NCI-H1930 (cell line): ENCODE measurements at regions not wholly inside any gene's neighbourhood (a gene's known extent, or its start where the extent isn't known, plus 50 kb on each side); places are given as distances from the start of the nearest gene placed in this dataset.
"Not testable (repeated sequence)": the region's sequence is repeated elsewhere in the genome, so short reads cannot be mapped to it uniquely, and the experiment has no call there.

Source experiments
- DNase-seq, 2 experiments: peaks; one replicate each; lab custom pipeline; 2025; lab: John Stamatoyannopoulos, UW

DNA sequence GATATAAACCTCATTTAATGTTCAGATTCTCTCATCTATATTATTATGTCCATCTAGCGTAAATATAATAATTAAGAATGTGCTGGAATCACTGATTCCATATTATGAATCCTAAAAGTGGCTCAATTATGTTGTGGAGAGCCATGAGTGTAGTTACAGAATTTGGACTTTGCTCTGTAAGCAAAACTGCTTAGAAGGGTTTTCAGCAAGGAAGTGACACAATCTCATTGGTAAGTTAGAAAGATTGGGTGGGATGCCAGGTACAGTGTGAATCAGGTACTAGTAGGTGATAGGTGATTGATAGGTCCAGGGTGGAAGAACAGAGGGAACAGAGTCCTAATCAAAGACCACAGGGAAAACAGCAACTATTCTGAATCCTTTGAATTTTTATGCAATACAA lies 74.9 kb upstream of the ABLIM1 start:
- DNase-seq, result no peak

DNA sequence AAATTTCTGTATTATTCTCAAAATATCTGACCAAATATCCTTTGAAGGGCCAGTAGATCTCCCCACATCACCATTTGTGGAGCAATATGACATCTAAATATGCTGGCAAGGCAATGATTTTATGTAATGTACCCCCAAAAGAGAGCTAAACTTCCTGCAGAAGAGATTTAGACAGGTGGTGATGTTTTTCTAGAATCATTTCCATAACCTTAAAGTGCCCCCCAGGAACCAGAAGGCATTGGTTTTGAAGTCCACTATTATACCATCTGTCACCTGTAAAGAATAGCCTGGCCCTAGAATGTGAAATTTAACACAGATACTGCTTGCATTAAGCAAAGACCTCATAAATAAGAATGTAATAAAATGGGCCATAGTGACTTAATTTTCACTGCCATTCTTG lies 77.9 kb upstream of the ABLIM1 start:
- no peak for DNase-seq

DNA sequence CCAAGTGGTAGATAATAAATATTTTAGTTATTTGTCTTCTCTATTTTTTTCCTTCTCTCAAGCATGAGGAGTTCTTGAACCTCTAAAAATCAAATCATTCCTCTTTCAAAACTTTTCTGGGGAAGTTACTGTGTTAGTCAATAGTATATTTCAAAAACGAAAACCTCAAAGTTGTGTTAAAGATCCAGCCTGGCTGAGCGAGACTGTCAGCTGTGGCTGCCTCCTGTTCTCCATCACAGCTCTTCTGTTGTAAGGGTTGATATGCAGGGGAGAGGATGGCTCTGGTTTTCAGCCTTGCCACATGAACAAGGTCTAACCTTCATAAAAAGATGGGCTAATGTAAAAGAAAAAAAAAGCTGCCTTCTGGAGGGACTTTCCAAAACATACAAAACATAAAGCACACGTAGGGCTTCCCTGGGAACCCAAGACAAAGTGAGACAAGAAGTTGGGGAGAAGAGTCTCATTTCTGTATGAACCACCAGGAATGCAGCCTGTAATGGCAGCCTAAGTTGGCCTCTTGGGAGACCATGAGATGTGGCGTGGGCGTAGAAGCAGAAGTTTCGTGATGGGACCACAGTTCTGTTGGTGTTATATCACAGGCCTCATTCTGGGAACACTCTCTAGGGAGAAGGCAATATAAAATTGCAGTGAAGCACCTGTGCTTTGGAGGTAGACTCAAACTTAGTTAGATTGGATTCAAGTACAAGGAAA lies 77.9 kb upstream of the FHIP2A start:
- no peak for DNase-seq

DNA sequence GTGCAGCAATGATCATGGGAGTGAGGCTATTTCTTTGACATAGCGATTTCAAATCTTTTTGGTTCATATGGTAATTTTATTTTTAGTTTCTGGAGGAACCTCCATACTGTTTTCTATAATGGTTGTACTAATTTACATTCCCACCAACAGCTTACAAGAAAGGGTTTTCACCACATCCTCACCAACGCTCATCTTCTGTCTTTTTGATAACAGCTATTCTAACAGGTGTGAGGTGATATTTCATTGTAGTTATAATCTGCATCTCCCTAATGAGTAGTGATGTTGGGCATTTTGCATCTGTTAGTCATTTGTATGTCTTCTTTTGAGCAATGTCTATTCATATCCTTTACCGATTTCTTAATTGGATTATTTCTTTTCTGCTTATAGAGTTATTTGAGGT lies 75.0 kb upstream of the FHIP2A start:
- DNase-seq, result no peak

DNA sequence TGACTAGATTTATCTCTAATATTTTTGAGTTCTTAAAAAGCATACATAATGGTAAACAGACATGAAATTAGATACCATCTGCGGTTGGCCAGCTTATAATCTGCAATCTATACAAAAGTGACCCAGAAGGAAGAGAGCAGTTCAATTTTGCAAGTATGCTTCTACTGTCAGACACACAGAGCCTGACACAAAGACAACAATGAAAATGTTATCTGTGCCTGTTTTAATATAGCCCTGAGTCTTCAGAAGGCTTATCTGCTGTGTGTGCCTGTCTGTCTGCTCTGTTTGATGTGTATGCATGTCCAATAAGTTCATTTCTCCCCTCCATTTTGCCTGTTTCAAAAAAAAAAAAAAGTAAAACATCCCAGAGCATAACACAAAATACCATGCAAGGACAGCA lies 73.3 kb upstream of the FHIP2A start:
- DNase-seq, result no peak

DNA sequence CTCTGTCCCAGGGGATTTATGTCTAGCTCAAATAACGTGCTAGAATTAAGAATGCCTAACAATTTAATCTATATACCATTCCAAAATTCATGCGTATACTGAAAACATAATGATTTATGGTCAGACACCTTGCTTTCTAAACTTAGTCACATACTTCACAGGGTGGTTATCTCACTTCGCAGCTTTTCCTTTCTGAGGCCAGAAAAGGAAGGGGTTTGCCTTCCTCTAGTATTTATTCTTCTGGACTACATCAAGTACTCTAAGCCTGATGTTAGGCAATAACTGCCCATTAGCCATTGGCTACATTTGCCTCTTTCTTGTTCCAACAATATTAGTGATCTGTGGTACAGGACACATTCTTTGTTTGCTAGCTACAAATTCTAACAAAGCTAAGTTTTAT lies 72.6 kb upstream of the FHIP2A start:
- no peak for DNase-seq

DNA sequence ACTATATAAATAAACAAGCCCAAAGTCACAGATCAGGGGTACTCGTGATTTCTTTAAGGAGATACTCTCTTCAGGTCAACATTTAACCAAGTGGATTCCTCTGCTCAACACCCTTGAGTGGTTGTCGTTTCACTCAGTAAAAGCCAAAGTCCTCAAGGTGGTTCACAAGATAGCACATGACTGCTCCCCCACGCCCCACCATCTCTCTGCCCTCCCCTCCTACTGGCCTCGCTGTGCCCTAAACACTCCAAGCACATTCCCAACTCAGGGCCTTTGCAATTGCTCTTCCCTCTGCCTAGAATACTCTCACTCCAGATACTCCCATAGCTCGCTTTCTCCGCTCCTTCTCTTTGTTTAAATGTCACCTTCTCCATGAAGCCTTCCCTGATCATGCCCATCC lies 72.1 kb upstream of the FHIP2A start:
- DNase-seq, result no peak

DNA sequence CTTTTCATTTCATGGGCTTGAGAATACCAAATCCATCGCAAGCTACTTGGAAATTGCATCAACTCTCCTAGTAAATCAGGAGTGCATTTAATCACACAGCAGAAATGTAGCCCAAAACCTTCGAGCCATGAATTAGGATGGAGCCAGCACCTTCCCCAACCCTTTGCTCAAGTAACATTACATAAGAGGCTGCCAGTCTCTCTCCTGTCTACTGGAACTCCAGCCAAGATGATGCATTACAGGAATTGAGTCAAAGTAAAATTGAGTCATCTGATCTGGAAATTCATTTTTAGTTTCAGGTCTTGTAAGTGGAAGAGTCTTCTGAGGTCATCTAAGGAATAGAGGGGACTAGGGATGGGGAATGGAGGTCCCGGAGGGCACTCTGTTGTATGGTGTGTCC lies 69.7 kb upstream of the FHIP2A start:
- no peak for DNase-seq

DNA sequence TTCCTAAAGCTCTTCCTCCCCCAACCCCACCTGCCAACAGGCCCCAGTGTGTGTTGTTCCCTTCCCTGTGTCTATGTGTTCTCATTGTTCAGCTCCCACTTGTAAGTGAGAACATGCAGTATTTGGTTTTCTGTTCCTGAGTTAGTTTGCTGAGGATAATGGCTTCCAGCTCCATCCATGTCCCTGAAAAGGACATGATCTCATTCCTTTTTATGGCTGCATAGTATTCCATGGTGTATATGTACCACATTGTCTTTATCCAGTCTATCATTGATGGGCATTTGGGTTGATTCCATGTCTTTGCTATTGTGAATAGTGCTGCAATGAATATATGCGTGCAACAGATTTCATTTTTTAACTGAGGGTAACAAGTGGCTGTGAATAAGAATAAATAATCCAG lies 69.0 kb upstream of the FHIP2A start:
- DNase-seq, result not testable (repeated sequence)

DNA sequence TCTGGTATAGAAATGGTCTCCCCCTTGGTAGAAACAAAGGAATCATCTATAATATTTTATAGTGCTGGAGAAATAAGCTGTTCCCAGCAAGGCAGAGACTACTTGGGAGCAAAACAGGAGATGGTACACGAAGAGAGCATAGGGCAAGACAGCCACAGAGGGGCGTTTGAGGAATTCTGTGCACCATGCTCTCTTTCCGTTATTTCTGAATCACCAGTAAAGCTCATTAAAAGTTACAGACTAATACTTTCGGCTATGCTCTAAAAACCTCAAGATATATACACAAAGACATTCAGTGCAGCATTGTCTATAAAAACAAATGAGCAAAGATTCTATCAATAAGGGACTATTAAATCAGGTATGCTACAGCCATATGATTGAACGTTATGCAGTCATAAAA lies 68.5 kb upstream of the FHIP2A start:
- no peak for DNase-seq

DNA sequence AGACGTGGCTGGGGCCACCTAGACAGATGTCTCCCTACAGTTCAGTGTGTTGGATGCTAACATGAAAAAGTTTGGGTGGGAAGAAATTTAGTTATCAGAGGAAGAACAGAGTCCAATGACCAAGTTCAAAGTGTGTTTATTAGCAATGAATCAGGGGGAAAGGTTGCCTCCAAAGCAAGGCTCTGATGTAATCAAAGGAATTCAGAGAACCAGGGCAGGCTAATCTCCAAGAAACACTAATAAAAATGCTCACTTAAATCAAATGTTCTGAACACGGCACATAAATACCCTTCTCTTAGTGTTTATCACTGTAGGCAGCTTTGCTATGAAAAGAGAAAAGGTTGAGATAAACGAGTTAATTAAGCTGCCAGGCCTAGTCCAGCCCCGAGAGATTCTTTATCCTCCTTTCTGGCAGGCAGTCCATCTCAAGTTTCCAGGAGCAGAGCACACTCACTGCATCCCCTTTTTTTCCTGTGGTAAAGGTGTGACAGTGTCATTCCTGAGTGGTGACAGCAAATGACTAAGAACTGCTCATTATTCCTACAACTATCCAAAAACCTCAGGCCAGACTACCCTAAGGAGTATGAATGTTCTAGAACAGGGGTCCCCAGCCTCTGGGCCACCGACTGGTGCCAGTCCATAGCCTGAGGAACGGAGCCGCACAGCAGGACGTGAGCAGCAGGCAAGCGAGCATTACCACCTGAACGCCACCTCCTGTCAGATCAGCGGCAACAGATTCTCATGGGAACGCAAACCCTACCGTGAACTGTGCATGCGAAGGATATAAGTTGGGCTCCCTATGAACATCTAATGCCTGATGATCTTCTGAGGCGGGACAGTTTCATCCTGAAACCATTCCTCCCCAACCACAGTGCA lies 66.9 kb upstream of the FHIP2A start:
- no peak for DNase-seq

DNA sequence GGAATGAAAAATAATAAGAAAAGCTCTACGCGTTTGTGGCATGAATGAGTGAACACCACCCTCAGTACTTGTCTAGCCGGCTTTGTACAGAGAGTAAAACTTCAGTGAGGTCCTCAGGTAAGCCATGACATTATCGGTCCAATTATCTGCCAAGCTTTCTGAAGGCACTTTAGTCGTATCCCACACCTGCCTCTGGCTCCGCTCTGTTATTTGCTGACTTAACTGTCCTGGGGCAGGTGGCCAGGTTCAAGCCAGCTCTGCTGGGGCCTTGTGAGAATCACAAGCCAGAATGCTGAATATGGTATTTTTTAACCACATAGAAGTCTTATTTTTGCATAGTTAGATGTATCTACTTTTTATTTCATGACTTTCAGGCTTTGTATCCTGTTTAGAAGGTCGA lies 66.0 kb upstream of the FHIP2A start:
- DNase-seq, result no peak

DNA sequence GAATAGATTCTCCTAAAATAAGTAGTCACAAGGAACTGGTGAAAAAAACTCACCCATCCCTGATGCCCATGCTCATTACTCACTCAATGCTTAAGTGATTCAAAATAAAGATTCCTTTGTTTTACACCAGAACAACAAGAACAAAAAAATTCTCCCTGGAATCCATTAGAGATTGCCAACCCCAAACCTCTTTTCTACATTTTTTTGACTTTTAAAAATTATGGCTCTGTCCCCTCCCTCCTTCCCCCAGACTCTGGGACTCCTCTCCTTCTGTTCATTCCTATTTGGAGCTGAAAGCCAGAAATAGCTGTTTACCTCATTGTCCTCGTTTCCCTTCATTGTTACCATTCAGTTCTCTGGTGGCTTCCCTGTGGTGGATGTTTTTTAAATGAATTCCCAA lies 63.2 kb upstream of the FHIP2A start:
- DNase-seq, result no peak

DNA sequence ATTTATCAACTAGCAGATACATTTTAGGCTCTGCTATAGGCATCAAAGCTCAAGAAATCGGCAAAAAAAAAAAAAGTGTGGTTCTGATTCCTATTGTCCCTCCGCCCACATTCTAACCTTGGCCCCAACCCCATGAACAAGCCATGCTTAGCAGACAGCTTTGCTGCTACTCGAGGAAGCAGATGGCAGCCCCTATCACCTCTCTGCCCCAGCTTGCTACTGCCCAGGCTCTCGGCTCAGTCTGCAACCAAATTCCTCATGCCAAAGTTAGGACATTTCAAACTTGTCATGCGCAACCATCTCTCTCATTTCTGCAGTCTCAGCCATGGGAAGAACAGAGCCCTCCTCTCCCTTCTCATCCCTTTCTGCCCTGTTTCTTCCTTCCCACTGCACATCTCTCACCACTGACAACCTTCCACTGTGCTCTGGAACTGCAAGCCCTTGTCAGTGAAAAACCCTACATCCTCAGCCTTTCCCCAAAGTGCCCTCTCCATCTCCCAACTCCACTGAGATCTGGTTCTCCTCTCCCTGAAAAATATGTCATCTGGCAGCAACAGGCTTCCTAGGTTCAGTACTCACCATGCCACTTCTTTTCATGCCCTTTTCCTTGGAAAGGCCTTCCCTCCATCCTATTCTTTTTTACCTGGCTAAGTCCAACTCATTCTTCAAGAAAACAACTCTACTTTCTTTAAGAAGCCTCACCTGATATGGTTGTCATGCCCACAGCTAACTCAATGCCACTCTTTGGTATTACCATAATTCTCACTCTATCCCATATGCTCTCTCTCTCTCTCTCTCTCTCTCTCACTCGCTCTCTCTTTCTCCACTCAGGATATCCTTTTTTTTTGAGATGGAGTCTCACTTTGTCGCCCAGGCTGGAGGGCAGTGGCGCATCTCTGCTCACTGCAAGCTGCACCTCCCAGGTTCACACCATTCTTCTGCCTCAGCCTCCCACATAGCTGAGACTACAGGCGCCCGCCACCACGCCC lies 60.1 kb upstream of the FHIP2A start:
- no peak for DNase-seq

DNA sequence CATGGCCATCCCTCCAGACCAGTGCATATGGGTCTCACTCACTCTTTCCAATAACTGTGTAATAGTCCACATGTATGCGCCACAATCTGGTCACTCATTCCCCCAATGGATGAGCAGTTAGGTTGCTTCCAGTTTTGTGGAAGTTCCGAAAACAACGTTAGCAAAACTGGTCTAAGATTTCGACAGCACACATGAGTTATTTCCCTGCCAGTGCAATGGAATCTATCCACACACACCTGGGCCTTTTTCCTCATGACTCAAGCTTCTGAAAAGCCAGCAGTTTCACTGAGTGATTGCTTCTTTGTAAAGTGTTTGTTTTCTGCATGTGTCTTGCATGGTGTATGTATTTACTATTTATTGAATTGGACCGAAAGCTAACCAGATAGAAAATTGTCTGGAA lies 58.8 kb upstream of the FHIP2A start:
- DNase-seq, result no peak

DNA sequence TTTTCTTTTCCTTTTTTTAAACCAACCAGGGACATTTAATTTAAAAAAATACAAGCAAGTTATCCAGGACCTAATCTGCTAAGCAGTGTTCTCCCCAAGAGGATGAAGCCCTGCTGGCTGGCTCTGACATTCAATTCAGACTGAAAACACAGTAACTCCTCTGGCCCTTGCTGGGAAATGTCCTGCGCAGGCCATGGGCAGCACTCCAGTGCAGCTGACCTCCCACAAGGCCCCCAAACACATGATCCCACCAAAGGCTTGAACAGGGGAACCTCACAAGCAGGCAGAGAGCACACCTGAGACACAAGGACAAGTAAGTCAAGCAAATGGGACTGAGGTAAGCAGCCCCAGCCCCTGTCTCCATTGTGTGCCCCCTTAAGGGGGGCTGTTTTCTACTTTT lies 56.9 kb upstream of the FHIP2A start:
- DNase-seq, result no peak

DNA sequence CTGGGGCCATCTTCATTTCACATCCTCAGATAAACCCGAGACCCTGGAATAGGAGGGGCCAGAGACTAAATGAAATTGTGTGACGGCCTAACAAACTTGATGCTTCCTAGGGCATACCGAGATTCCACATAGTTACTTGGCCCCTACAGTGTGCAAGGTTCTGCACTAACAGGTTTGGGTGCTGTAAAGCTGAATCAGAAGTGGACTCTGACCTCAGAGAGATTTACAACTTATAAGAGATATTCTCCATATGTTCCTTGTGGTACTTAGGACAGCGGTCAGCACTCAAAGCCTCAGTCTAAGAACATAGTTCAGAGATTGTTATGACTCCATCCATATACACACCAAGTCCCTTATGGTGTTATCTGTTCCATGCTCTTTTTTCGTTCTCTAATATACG lies 55.1 kb upstream of the FHIP2A start:
- no peak for DNase-seq

DNA sequence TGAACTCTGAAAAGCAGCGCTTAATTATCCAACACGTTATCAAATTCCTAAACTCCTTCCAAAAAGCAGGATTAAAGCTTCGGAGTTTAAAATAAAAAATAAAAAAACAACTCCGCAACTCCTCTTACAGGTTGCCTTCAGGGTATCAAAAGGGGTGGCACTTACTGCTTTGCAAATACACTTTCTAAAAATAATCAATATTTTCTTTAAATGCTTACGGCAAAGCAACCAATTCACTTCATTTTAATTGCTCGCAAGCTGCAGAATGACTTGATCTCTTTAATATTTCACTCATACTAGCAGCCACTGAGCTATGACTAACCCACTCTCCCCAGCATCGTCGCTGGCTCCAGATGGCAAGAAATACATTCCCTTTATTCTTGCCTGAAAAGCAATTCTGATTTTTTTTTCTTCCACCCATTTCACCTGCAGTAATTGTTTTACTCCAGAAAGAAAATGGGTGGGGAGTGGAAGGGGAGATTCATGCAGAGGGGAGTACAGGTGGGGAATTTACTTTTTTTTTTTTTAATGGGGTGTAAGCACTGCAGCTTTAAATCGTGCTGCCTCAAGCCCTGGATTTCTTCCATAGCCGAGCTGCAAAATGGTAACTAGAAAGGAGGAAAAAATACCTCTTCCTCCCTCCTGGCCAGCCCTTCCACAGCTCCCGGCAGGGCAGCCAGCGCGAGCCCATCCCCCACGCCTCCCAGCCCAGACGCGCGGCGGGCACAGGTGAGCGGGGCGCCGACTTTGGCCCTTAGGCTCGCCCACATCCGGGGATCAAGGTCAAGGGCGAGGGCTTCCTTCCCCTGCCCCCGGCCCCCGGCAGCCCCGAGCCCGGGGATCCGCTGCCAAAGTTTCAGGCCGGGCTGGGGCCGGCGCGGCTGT lies 54.2 kb upstream of the FHIP2A start:
- DNase-seq, result peak in 1 of 2 experiments; percentile 9

DNA sequence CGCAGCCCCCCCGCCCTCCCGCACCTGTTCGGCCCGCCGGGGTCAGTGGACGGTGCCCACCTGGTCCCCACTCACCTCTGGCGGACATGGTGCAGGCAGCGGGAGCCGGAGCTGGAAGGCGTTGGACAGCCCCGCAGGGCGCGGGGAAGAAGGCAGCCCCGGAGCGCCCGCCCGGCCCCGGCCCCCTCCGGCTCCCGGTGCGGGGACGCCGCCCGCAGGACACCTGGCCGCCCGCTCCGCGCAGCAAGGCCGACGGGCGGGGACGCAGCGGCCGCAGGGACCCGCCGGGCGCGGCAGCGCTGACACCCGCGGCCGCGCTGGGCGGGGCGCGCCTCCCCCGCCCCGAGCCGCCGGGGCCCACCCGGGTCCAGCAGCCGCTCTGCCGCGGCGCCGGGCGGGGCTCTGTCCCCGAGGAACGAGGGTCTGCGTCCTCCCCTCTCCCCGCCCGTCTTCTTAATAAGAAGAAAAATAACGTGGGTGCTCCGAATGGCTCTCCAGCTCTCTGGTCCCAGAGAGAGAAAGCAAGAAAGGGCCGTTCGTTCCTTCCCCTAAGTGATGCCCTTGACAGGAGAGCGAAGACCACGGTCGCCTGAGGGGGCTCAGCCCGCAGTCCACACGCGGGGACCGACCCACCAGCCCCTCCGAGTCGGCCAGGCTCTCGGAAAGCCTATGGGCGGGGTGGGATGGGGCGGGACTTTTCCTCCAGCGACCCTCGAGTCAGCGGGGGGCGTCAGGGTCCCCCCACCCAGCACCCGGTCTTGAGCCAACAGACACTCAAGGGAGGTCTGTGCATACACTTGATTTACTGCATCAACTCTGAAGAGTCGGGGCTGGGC lies 53.4 kb upstream of the FHIP2A start:
- no peak for DNase-seq

DNA sequence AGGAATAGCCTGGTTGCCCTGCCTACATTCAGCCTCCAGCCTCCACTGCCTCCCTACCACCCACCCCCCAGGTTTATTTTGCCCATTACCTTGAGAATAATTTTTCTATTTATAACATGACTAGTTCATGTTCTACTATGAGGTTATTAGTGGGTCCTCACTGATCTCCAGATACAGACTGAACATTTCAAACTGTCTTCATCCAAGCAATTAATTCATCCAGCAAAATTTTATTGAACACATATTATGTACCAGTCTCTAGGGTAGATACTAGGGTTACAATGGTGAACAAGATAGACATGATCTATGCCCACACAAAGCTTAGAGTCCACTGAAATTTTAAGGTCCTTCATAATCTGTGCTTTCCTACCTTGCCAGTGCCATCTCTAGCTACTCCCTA lies 51.6 kb upstream of the FHIP2A start:
- DNase-seq, result no peak
